ENCODE measurements at regions not wholly inside any gene's neighbourhood (a gene's known extent, or its start where the extent isn't known, plus 50 kb on each side); places are given as distances from the start of the nearest gene placed in this dataset.

GRCh38 chr11:114883472-114883871 lies 205.1 kb downstream of the NXPE2 start:
- TF ChIP-seq CTCF (conservative IDR thresholded peaks at IDR 0.05), result no peak
- no peak for TF ChIP-seq EZH2 (IDR thresholded peaks at IDR 0.05; ENCODE audit: low read depth)

Measured in PC-9 (cell line).